Left ventricle myocardium superior (tissue), 1 donor: ENCODE measurements at regions not wholly inside any gene's neighbourhood (a gene's known extent, or its start where the extent isn't known, plus 50 kb on each side); places are given as distances from the start of the nearest gene placed in this dataset.

Experiments
- ATAC-seq: fragments of 200-7000 bp; cut with Tn5 transposase; one replicate; pipeline ENCODE4 v1.9.1; 2020; ENCODE audit warnings: mild to moderate bottlenecking, moderate library complexity
- DNase-seq: peaks from one replicate; pipeline ENCODE4 v3.0.0-alpha.2; 2020
- intact Hi-C: fragments of 100-400 bp; cut with micrococcal nuclease; formaldehyde crosslinking; loops from one replicate; pipeline ENCODE4 v1.11.0; 2022
- donor health status: DM: no; HTN: yes; CAD: no; lungs with severe emphysema.

DNA sequence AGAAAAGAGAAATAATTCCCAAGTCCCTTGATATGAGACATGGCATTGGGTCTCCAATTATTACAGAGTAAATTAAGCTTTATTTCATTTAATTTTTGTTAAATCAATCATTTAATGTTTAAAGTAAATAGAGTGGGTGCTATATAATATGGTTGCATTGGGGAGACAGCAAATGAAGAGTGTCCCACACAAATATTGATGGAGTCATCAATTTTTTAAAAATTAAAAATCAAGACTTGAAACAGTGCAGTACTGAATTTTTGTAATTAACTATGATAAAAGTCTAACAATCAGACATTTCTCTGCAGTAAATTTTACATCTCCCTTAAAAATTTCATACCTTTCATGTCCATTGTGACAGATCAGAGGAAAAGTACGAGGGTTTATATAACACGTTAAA is 193.9 kb upstream of the ID4 start:
- intact Hi-C loops = no loop called here
- no peak for DNase-seq
- ATAC-seq = no peak

GRCh38 chr6:19643713-19644112 is 193.5 kb upstream of the ID4 start:
- ATAC-seq = no peak

GRCh38 chr6:19655744-19656143 is 181.4 kb upstream of the ID4 start:
- ATAC-seq (no peak), DNase-seq (no peak)
- intact Hi-C loops = no loop called here

More at GRCh38 chr6:19643713-19644112, 193.5 kb upstream of the ID4 start:
- DNase-seq = no peak
- intact Hi-C loops = no loop called here

DNA sequence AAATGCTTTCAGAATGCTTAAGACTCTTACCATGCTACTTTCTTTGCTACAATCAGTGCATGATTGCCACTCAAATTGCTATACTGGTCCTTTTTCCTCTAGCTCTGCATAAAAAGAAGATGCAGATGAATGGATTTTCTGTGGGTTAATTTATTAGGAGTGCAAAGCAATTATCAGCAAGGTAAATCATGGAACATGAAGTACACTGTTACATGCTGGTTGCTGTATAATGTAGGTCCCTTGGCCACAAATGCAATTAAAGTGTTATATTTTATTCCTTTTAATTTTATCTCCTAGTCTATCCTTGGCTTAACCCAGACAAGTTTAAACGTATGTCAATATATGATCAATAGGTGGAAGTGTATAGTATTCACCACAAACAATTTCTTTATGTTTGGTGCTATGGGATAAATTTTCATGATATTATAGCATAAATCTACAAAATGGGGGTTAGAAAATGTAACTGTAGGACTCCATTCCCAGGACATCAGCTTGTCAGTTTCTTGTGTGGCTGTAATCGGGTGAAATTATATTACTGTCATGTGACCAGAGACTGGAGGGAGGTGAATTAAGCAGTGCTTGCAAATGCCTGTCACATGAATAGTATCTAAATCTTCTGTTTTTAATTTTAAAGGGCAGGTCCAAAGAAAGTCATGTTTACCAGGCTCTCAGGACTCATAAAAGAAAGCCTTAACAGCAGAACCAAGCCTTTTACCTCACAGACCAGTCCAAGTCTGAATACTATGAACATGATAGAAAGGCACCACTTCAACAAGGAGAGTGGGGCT is 176.9 kb upstream of the ID4 start:
- no peak for ATAC-seq
- intact Hi-C loops = no loop called here
- no peak for DNase-seq

GRCh38 chr6:19662911-19663310 is 174.3 kb upstream of the ID4 start:
- DNase-seq = no peak
- intact Hi-C loops = no loop called here
- ATAC-seq = no peak

DNA sequence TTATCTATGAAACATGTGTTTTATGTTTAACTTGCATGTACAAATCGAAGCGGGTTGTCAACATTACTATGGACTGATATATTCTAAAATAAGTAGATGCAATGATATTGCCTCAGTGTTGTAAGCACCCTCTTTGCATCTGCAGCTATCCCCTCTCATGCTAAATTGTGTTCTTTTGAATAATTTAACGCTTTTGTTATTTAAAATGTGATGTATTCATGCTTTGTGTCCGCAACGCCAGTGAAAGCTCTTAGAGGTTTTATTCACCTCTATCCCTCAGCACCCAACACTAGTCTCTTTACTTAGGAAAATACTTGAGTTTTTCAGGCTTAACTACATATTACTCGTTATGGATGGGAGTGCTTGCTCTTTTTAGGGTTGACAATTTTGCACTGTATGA is 173.7 kb upstream of the ID4 start:
- intact Hi-C loops = no loop called here
- no peak for ATAC-seq
- DNase-seq = no peak

DNA sequence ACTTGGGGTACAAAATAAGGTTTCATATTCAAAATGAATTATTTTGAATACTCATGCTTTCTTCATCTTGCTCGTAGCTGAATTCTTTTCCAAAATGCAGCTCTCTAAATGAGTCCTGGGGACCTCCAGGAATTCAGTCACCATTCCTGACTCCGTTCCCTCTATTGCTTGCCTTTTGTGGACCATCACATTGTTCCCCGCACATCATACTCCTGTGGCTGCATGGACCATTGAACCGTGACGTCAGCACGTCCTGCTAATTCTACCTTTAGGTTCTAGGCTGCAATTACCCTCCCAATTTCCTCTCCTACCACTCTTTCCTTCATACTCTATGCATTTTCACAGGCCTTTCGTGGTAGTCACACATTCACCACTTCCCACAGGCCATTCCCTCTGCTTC is 173.1 kb upstream of the ID4 start:
- DNase-seq = no peak
- ATAC-seq = no peak
- intact Hi-C loops = no loop called here

GRCh38 chr6:19664878-19665612 is 172.1 kb upstream of the ID4 start:
- ATAC-seq (no peak), DNase-seq (no peak)
- intact Hi-C loops = no loop called here

GRCh38 chr6:19665613-19665909 is 171.6 kb upstream of the ID4 start:
- DNase-seq (no peak), ATAC-seq (no peak)
- intact Hi-C loops = no loop called here

DNA sequence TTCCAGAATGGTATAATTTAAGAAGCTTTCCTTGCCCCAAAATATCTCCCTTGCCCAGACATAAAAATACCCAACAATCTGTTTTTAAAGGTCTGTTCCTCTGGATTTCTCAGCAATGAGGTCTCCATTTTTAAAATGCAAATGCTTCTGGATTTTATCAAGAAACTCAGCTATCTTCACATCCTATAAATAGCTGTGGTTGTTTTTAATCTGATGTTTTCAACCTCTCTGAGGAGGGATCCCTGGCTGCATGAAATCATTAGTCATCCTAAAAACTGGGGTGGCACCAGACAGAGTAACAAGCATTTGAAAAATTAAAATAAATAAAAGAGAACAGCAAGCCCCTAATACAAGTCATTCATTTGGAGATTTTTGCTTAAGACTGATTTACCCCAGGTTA is 168.5 kb upstream of the ID4 start:
- intact Hi-C loops = no loop called here
- no peak for DNase-seq
- no peak for ATAC-seq

DNA sequence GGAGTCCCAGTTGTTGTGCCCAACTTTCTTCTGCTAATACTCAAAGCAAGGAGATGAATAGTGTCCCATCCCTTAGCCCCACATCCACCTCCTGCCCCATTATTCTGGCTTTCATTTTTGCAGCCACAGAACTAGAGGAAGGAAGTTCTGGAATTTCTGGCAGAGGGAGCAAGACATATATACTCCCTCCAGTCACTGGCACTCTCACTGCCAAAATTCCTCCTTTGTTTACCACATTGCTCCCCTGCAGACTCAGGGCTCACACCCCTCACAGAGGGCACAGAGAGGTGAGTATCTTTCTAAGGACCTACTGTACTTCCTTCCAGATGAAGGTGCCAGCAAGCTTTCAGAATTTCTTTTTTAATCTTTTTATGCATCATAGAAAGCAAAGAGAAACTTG is 168.0 kb upstream of the ID4 start:
- intact Hi-C loops = no loop called here
- DNase-seq (no peak), ATAC-seq (no peak)

DNA sequence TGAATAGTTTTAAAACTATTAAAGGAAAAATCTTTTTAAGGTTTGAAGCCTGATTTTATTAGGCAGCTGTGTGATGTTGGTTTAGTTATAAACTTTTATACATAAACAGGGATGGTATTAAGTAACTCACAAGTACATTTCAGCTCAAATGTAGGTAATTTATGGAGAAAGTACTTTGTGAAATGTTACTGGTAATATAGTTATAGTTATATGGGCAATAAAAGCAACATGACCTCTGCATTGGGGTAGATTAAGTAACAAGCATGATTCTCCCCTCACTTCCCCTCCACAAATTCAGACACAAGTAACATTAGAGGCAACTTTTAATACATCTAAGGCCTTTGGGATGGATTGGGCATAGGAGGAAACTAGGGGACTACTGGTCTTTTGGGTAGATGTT is 154.3 kb upstream of the ID4 start:
- intact Hi-C loops = no loop called here
- ATAC-seq (no peak), DNase-seq (no peak)

DNA sequence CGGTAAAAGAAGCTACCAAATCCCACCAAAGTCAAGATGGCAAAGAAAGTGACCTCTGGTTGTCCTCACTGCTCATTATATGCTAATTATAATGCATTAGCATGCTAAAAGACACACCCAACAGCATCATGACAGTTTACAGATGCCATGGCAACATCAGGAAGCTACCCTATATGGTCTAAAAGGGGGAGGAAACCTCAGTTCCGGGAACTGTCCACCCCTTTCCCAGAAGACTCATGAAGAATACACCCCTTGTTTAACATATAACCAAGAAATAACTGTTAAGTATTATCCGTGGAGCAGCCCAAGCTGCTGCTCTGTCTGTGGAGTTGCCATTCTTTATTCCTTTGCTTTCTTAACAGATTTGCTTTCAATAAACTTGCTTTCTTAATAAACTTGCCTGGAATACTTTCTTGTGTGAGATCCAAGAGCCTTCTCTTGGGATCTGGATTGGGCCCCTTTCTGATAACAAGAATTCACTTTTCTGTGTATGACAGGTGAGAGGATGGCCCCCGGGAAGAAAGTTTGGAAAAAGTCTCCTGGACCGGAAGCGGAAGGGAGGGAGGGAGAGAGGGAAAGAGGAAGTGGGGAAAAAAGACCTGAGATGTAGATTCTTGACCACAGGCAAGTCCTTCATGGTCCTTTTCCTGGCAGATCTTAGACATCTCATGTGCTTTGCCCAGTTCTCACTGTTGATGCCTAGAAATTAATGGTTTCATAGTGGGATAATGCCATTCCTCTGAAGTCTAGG is 146.7 kb upstream of the ID4 start:
- ATAC-seq (no peak), DNase-seq (no peak)
- intact Hi-C loops = no loop called here

- ATAC-seq = no peak
- DNase-seq = no peak
Observed at GRCh38 chr6:19691465-19692167, 145.6 kb upstream of the ID4 start.

GRCh38 chr6:19692506-19693298 is 144.5 kb upstream of the ID4 start:
- DNase-seq (no peak), ATAC-seq (no peak)
- intact Hi-C loops = no loop called here

More at GRCh38 chr6:19691465-19692167, 145.6 kb upstream of the ID4 start:
- intact Hi-C loops = no loop called here

- no peak for ATAC-seq
- no peak for DNase-seq
- intact Hi-C loops = no loop called here
Observed at GRCh38 chr6:19694697-19695096, 142.5 kb upstream of the ID4 start.

DNA sequence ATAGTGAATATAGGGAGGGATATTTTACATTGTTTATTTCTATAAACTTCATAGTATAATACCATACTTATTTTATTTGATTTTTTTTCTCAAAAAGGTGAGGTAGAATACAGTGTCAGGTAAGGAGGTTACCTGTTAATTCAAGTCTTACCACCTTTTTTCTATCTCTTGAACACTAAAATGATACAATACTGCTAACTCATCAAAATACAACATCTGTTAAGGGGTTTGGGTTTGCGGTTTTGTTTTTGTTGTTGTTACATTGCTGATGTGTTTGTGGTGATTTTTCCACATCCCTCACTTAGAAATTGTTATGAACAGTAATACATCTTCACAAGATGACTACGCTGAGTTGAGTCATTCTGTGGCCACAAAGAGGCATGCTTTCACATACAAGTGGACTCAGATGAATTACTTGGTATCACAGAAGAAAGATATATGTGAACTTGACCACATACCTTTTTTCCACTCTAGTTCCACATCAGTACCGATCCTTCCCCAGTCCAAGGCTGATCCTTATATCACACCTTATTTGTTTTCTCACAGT is 139.4 kb upstream of the ID4 start:
- ATAC-seq = no peak
- intact Hi-C loops = no loop called here

GRCh38 chr6:19699932-19700331 is 137.2 kb upstream of the ID4 start:
- ATAC-seq (no peak), DNase-seq (no peak)
- intact Hi-C loops = no loop called here

More for the DNA sequence above, 139.4 kb upstream of the ID4 start:
- DNase-seq = no peak

- intact Hi-C loops = no loop called here
- ATAC-seq (no peak), DNase-seq (no peak)
Observed at GRCh38 chr6:19705606-19706005, 131.6 kb upstream of the ID4 start.
